Smooth muscle cell (in vitro differentiated cells): ENCODE measurements at regions not wholly inside any gene's neighbourhood (a gene's known extent, or its start where the extent isn't known, plus 50 kb on each side); places are given as distances from the start of the nearest gene placed in this dataset.

Experiments
- DNase-seq: peaks from one replicate; lab custom pipeline; 2025; ENCODE audit not compliant: unreplicated experiment; lab: John Stamatoyannopoulos, UW
- H2AFZ ChIP-seq: fragments of 200-600 bp; sonication (generic); 2 replicates; pipeline ENCODE4 v1.6.0; 2016; ENCODE audit warnings: antibody characterized with exemption, low read depth, mild to moderate bottlenecking
- H3F3A ChIP-seq: fragments of 200-600 bp; sonication (generic); 2 replicates; pipeline ENCODE4 v1.6.0; 2017; ENCODE audit warnings: antibody characterized with exemption, low read depth
- H3K27ac ChIP-seq: fragments of 200-600 bp; sonication (generic); 2 replicates; pipeline ENCODE4 v1.5.1; 2016; ENCODE audit warnings: low read depth, mild to moderate bottlenecking
- H3K27me3 ChIP-seq: fragments of 200-600 bp; sonication (generic); 2 replicates; pipeline ENCODE4 v1.6.1; 2016; ENCODE audit warnings: low read depth, mild to moderate bottlenecking
- H3K36me3 ChIP-seq: fragments of 200-600 bp; sonication (generic); 2 replicates; pipeline ENCODE4 v1.5.1; 2016; ENCODE audit warnings: low read depth
- H3K4me1 ChIP-seq: fragments of 200-600 bp; sonication (generic); 2 replicates; pipeline ENCODE4 v1.5.1; 2016; ENCODE audit warnings: low read depth
- H3K4me2 ChIP-seq: fragments of 200-600 bp; sonication (generic); 2 replicates; pipeline ENCODE4 v1.6.0; 2016; ENCODE audit warnings: mild to moderate bottlenecking
- H3K4me3 ChIP-seq: fragments of 200-600 bp; sonication (generic); 2 replicates; pipeline ENCODE4 v1.5.1; 2016; ENCODE audit warnings: mild to moderate bottlenecking
- H3K79me2 ChIP-seq: fragments of 200-600 bp; sonication (generic); 2 replicates; pipeline ENCODE4 v1.6.0; 2016; ENCODE audit warnings: low read depth, mild to moderate bottlenecking
- H3K9ac ChIP-seq: fragments of 200-600 bp; sonication (generic); 2 replicates; pipeline ENCODE4 v1.6.0; 2016; ENCODE audit warnings: low read depth
- H3K9me3 ChIP-seq: fragments of 200-600 bp; sonication (generic); replicated peaks from 2 replicates; pipeline ENCODE4 v1.5.1; 2016; ENCODE audit warnings: low read depth
- H4K20me1 ChIP-seq: fragments of 200-600 bp; sonication (generic); 2 replicates; pipeline ENCODE4 v1.6.0; 2016; ENCODE audit warnings: low read depth
- WGBS: methylation state at CpG from one replicate; pipeline ENCODE4 v1.1.7; 2016; ENCODE audit warnings: low lambda C conversion rate; 5-methylcytosine and 5-hydroxymethylcytosine counted together
- TF ChIP-seq, protein P1 (sequence below): fragments of 200-600 bp; sonication (generic); IDR thresholded peaks from 2 replicates; pipeline ENCODE4 v1.5.1; 2017; ENCODE audit warnings: borderline replicate concordance, mild to moderate bottlenecking, antibody characterized with exemption; ENCODE audit not compliant: insufficient read depth, poor library complexity, severe bottlenecking

DNA sequence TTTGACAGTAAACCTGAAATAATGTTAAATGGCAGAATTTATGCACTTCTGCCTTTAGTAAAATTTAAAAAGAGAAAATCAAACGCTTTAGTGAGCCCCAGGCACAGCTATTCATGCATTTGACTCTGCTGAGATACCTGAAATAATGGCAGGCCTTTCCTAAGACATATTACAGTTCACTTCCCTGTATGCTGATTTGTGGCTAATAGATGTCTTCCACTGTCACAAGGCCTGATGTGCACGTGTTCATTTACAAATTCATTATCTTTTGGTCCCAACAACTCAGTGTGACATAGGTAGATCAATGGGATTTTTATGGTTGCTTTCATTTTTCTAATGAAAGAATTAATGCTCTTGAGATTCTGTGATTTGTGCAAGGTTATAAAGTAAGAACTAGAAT, 449.7 kb upstream of the RGS17 start:
- no peak for DNase-seq
- Histone ChIP-seq H3K27ac (no peak overlapping the region), H3K79me2 (no peaks in the 10 kb centered on the region), H3K4me2 (no peak overlapping the region), H3K4me1 (no peaks in the 10 kb centered on the region), H3K9ac (no peak overlapping the region), H4K20me1 (no peaks in the 10 kb centered on the region), H3K36me3 (no peaks in the 10 kb centered on the region), H3K27me3 (no peaks in the 10 kb centered on the region), H3F3A (no peaks in the 10 kb centered on the region), H3K9me3 (no peaks in the 10 kb centered on the region), H2AFZ (no peak overlapping the region), H3K4me3 (no peak overlapping the region)
- WGBS = 82% methylated on average over 2 of the region's 2 CpGs
- TF ChIP-seq, protein P1, sequence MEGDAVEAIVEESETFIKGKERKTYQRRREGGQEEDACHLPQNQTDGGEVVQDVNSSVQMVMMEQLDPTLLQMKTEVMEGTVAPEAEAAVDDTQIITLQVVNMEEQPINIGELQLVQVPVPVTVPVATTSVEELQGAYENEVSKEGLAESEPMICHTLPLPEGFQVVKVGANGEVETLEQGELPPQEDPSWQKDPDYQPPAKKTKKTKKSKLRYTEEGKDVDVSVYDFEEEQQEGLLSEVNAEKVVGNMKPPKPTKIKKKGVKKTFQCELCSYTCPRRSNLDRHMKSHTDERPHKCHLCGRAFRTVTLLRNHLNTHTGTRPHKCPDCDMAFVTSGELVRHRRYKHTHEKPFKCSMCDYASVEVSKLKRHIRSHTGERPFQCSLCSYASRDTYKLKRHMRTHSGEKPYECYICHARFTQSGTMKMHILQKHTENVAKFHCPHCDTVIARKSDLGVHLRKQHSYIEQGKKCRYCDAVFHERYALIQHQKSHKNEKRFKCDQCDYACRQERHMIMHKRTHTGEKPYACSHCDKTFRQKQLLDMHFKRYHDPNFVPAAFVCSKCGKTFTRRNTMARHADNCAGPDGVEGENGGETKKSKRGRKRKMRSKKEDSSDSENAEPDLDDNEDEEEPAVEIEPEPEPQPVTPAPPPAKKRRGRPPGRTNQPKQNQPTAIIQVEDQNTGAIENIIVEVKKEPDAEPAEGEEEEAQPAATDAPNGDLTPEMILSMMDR = no peak

DNA sequence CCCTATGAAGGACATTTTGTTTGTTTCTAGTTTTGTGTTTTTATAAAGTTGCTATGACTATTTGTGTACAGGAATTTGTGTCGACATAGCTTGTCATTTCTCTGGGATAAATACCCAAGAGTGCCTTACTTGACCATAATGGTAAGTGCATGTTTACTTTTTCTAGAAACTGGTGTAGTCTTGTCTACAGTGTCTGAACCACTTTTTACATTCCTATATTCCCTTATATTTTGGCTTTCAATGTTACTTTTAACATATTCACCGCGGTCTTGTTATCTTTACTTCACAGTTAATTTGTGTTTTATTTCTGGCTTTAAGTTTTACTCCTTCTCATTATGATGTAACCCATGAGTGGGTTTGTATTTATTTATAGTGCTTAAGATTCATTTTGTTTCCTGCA, 444.4 kb upstream of the RGS17 start:
- Histone ChIP-seq H2AFZ (no peak overlapping the region), H3K79me2 (no peaks in the 10 kb centered on the region), H3K4me1 (no peaks in the 10 kb centered on the region), H3K4me3 (no peak overlapping the region), H3K36me3 (no peaks in the 10 kb centered on the region), H3K27ac (no peak overlapping the region), H3F3A (no peaks in the 10 kb centered on the region), H3K27me3 (no peaks in the 10 kb centered on the region), H4K20me1 (no peaks in the 10 kb centered on the region), H3K4me2 (no peak overlapping the region), H3K9me3 (no peaks in the 10 kb centered on the region), H3K9ac (no peak overlapping the region)
- no peak for DNase-seq
- TF ChIP-seq, protein P1 = no peak
- WGBS = 92% methylated on average over 3 of the region's 3 CpGs

DNA sequence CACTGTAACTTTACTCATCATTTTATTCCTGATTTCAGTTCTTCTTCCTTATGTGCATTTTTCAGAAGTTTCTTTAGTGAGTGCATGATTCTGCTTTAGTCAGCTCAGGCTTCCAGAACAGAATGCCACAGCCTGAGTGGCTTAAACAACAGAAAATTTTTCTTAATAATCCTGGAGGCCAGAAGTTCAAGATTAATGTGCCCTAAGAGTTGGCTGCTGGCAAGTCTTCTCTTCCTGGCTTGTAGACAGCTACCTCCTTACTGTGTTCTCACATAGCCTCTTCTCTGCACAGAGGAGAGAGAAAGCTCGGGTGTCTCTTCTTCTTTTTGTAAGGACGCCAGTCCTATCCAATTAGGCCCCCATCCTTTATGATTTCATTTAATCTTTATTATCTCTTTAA, 443.1 kb upstream of the RGS17 start:
- no peak for DNase-seq
- WGBS = 98% methylated on average over 2 of the region's 2 CpGs
- Histone ChIP-seq H3K4me2 (no peak overlapping the region), H3K27me3 (no peaks in the 10 kb centered on the region), H3F3A (no peaks in the 10 kb centered on the region), H3K4me1 (no peaks in the 10 kb centered on the region), H3K9me3 (no peaks in the 10 kb centered on the region), H3K4me3 (no peak overlapping the region), H2AFZ (no peak overlapping the region), H3K9ac (no peak overlapping the region), H4K20me1 (no peaks in the 10 kb centered on the region), H3K79me2 (no peaks in the 10 kb centered on the region), H3K27ac (no peak overlapping the region), H3K36me3 (no peaks in the 10 kb centered on the region)
- TF ChIP-seq, protein P1 = no peak

DNA sequence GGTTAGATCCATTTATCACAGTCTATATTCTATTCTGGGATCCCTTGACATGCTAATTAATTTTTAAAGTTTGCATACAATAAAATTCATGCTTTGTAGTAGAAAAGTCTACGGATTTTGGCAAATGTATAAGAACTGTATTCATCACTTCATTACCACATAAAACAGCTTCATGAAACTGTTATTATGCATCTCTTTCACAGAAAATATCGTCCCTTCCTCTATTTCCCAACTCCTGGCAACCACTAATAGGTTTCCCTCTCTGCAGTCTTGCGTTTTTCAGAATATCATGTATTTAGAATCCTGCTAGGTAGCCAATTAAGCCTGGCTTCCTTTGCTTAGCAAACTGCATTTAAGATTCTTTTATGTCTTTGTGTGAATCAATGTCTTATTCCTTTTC, 441.3 kb upstream of the RGS17 start:
- Histone ChIP-seq H3K4me2 (no peak overlapping the region), H3K4me1 (no peaks in the 10 kb centered on the region), H3F3A (no peaks in the 10 kb centered on the region), H3K27ac (no peak overlapping the region), H3K9me3 (no peaks in the 10 kb centered on the region), H3K27me3 (no peaks in the 10 kb centered on the region), H3K36me3 (no peaks in the 10 kb centered on the region), H2AFZ (no peak overlapping the region), H4K20me1 (no peaks in the 10 kb centered on the region), H3K9ac (no peak overlapping the region), H3K4me3 (no peak overlapping the region), H3K79me2 (no peaks in the 10 kb centered on the region)
- no peak for DNase-seq
- TF ChIP-seq, protein P1 = no peak
- 93% methylated on average over 3 of the region's 3 CpGs for WGBS
